PC-9 (cell line): ENCODE measurements at regions not wholly inside any gene's neighbourhood (a gene's known extent, or its start where the extent isn't known, plus 50 kb on each side); places are given as distances from the start of the nearest gene placed in this dataset.

Experiments used
- BruUV-seq: library from RNA; stranded (reverse); fragments of 400-500 nt; replicated peaks from 2 replicates; lab custom pipeline; 2021; lab: Mats Ljungman, UMichigan
- CTCF ChIA-PET: fragments of 300-600 bp; sonication (Branson Sonifier 250); formaldehyde crosslinking; loops from one replicate; lab custom pipeline; 2022; ENCODE audit warnings: antibody characterized with exemption; lab: Charles Lee
- POLR2A ChIA-PET: fragments of 300-600 bp; sonication (Branson Sonifier 250); formaldehyde crosslinking; loops from one replicate; lab custom pipeline; 2022; ENCODE audit warnings: antibody characterized with exemption; ENCODE audit not compliant: unreplicated experiment; lab: Charles Lee
- DNase-seq, 2 experiments: peaks; one replicate each; pipeline versions ENCODE4 v3.0.0 to v3.0.0-alpha.2; 2015 to 2022; ENCODE audit warnings: mixed read lengths in 1 of 2
- H2AFZ ChIP-seq: fragments of 200-600 bp; sonication (generic); 2 replicates; pipeline ENCODE4 v1.8.1; 2017; ENCODE audit warnings: antibody characterized with exemption
- H3F3A ChIP-seq: fragments of 200-600 bp; sonication (generic); 2 replicates; pipeline ENCODE4 v1.8.1; 2017; ENCODE audit warnings: antibody characterized with exemption, mild to moderate bottlenecking, low read depth; ENCODE audit not compliant: insufficient read depth
- H3K27ac ChIP-seq: fragments of 200-600 bp; sonication (generic); 2 replicates; pipeline ENCODE4 v1.6.1; 2016; ENCODE audit warnings: mixed run types
- H3K27me3 ChIP-seq: fragments of 200-600 bp; sonication (generic); 2 replicates; pipeline ENCODE4 v1.6.1; 2016; ENCODE audit warnings: low read depth, mixed run types; ENCODE audit not compliant: insufficient read depth
- H3K36me3 ChIP-seq: fragments of 200-600 bp; sonication (generic); 2 replicates; pipeline ENCODE4 v1.6.1; 2016; ENCODE audit warnings: low read depth, mixed run types
- H3K4me1 ChIP-seq: fragments of 200-600 bp; sonication (generic); replicated peaks from 2 replicates; pipeline ENCODE4 v1.6.1; 2016; ENCODE audit warnings: mixed run types; ENCODE audit not compliant: insufficient read depth
- H3K4me2 ChIP-seq: fragments of 200-600 bp; sonication (generic); 2 replicates; pipeline ENCODE4 v1.6.1; 2017; ENCODE audit warnings: mixed run types
- H3K4me3 ChIP-seq: fragments of 200-600 bp; sonication (generic); 2 replicates; pipeline ENCODE4 v1.6.1; 2016; ENCODE audit warnings: mixed run types
- H3K79me2 ChIP-seq: fragments of 200-600 bp; sonication (generic); 2 replicates; pipeline ENCODE4 v1.6.1; 2017; ENCODE audit warnings: low read depth, mixed run types
- H3K9me2 ChIP-seq: fragments of 200-600 bp; sonication (generic); 2 replicates; pipeline ENCODE4 v1.8.1; 2017; ENCODE audit warnings: mild to moderate bottlenecking; ENCODE audit not compliant: insufficient read depth
- H3K9me3 ChIP-seq: fragments of 200-600 bp; sonication (generic); 2 replicates; pipeline ENCODE4 v1.8.1; 2016; ENCODE audit warnings: low read depth; ENCODE audit not compliant: insufficient read depth
- H4K20me1 ChIP-seq: fragments of 200-600 bp; sonication (generic); 2 replicates; pipeline ENCODE4 v1.8.1; 2017; ENCODE audit not compliant: insufficient read depth
- EZH2 ChIP-seq: fragments of 200-600 bp; sonication (generic); IDR thresholded peaks from 2 replicates; pipeline ENCODE4 v1.8.0; 2017; ENCODE audit warnings: antibody characterized with exemption, low read depth
- intact Hi-C: fragments of 100-400 bp; cut with micrococcal nuclease; formaldehyde crosslinking; loops from one replicate; pipeline ENCODE4 v1.10.0; 2022; ENCODE audit not compliant: unreplicated experiment
- TF ChIP-seq, protein P1 (sequence below): fragments of 200-600 bp; sonication (generic); conservative IDR thresholded peaks from 2 replicates; pipeline ENCODE4 v1.6.1; 2017; ENCODE audit warnings: mixed run types, antibody characterized with exemption, mild to moderate bottlenecking, moderate library complexity

DNA sequence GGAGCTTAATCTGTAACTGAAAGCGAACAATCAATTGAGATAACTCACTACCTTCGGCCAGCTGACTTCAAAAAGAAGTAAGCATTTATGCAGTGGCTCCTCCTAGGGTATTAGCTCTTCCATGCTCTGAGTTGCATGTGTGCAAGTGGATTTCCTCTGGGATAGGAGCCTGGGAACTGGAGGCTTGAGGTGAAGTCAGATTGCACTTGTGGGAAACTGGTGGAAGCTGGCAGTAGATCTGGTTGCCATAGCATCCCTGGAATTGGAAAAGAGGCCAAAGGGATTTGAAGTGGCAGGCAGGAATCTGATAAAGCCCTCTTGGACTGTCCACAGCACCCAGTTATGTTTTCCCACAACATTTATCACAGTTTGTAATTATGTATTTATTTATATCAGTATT, 50.6 kb upstream of the FMNL2 start:
- Histone ChIP-seq H3K36me3 (no peaks in the 10 kb centered on the region), H3K4me2 (no peak overlapping the region), H3K27me3 (no peaks in the 10 kb centered on the region), H3K9me3 (0 out of 2 replicates have a peak, but pooled peaks cover 4% of the 10 kb centered on the region), H3K9me2 (no peaks in the 10 kb centered on the region), H3K4me1 (no peaks in the 10 kb centered on the region), H3F3A (no peaks in the 10 kb centered on the region), H3K79me2 (no peaks in the 10 kb centered on the region), H3K27ac (no peak overlapping the region), H2AFZ (no peak overlapping the region), H4K20me1 (no peaks in the 10 kb centered on the region), H3K4me3 (no peak overlapping the region)
- ChIA-PET POLR2A (no interaction called here), CTCF (interaction anchor here (0.6 kb wide), 2 partner anchors 141 to 450 kb away, joined by 3 to 5 read pairs; no protein-coding TSS in a partner anchor)
- intact Hi-C loops: no loop called here
- no TSS peak for BruUV-seq
- TF ChIP-seq EZH2: no peak
- TF ChIP-seq, protein P1, sequence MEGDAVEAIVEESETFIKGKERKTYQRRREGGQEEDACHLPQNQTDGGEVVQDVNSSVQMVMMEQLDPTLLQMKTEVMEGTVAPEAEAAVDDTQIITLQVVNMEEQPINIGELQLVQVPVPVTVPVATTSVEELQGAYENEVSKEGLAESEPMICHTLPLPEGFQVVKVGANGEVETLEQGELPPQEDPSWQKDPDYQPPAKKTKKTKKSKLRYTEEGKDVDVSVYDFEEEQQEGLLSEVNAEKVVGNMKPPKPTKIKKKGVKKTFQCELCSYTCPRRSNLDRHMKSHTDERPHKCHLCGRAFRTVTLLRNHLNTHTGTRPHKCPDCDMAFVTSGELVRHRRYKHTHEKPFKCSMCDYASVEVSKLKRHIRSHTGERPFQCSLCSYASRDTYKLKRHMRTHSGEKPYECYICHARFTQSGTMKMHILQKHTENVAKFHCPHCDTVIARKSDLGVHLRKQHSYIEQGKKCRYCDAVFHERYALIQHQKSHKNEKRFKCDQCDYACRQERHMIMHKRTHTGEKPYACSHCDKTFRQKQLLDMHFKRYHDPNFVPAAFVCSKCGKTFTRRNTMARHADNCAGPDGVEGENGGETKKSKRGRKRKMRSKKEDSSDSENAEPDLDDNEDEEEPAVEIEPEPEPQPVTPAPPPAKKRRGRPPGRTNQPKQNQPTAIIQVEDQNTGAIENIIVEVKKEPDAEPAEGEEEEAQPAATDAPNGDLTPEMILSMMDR: no peak
- DNase-seq: no peak
